Breast epithelium (tissue), 3 donors: ENCODE measurements at regions not wholly inside any gene's neighbourhood (a gene's known extent, or its start where the extent isn't known, plus 50 kb on each side); places are given as distances from the start of the nearest gene placed in this dataset.

Source experiments
- CTCF ChIP-seq, 3 donors: fragments of 450-650 bp; IDR thresholded peaks; one replicate each; pipeline ENCODE4 v1.5.1; 2016 to 2017; ENCODE audit warnings: antibody characterized with exemption in 3 of 3, mild to moderate bottlenecking in 3 of 3, moderate library complexity in 3 of 3
- POLR2A ChIP-seq: fragments of 450-650 bp; IDR thresholded peaks from one replicate; pipeline ENCODE4 v1.6.1; 2016; ENCODE audit warnings: antibody characterized with exemption, mild to moderate bottlenecking, moderate library complexity
- POLR2AphosphoS5 ChIP-seq, 3 donors: sonication (generic); formaldehyde crosslinking; IDR thresholded peaks; one replicate each; pipeline ENCODE4 v1.6.1; 2017; ENCODE audit warnings: antibody characterized with exemption in 3 of 3

- TF ChIP-seq CTCF (IDR thresholded peaks at IDR 0.05) (no peak), POLR2A (no peak), POLR2AphosphoS5 (IDR thresholded peaks at IDR 0.05) (no peak)
Measured at GRCh38 chr2:40937284-40937683, 485.4 kb upstream of the SLC8A1 start.
